K562 (cell line): ENCODE measurements at regions not wholly inside any gene's neighbourhood (a gene's known extent, or its start where the extent isn't known, plus 50 kb on each side); places are given as distances from the start of the nearest gene placed in this dataset.
A peak's percentile ranks its signal among the peaks of the same experiment; 100 is the strongest.

ENCODE experiments used
- ATAC-seq: fragments of 200-7000 bp; cut with Tn5 transposase; 3 replicates; pipeline ENCODE4 v1.9.1; 2020; ENCODE audit warnings: moderate library complexity
- BruUV-seq: library from RNA; stranded (reverse); fragments of 400-500 nt; replicated peaks from 2 replicates; lab custom pipeline; 2021; lab: Mats Ljungman, UMichigan
- CTCF ChIA-PET: fragments of 300-600 bp; formaldehyde crosslinking; extraction: SDS; loops from one replicate; lab custom pipeline; 2021; ENCODE audit warnings: low intra/inter-chr PET ratio; lab: Yijun Ruan, JAX
- POLR2A ChIA-PET: fragments of 300-600, 350-650 bp; sonication (Branson Sonifier 250); formaldehyde crosslinking; extraction: SDS; loops from one replicate; lab custom pipeline; 2021; ENCODE audit warnings: antibody characterized with exemption, inconsistent platforms; lab: Yijun Ruan, JAX
- DNase-seq, 4 experiments: peaks; one replicate each; pipeline versions ENCODE4 v3.0.0 to v3.0.0-alpha.2; 2011 to 2018; ENCODE audit warnings: low spot score in 3 of 4, mixed read lengths in 3 of 4; ENCODE audit errors: extremely low read depth in 1 of 4
- FAIRE-seq: peaks from 2 replicates; lab custom pipeline; 2011; peaks lifted over from hg19 to GRCh38; lab: Jason Lieb, UNC
- H2AFZ ChIP-seq: 2 replicates; pipeline ENCODE4 v1.6.0; 2011; ENCODE audit warnings: low read depth, low read length, control low read depth, inconsistent platforms
- H3K27ac ChIP-seq: fragments of 200-600 bp; 3 replicates; pipeline ENCODE4 v1.8.0; 2011; ENCODE audit warnings: low read depth, mild to moderate bottlenecking, control low read depth, inconsistent platforms, low read length, moderate library complexity, mixed read lengths; ENCODE audit errors: extremely low read depth
- H3K27me3 ChIP-seq, 2 experiments: fragments of 300-600 bp in 1 of 2; 2 replicates in 1 of 2; 3 replicates in 1 of 2; pipeline versions ENCODE4 v1.6.0 to v1.8.0; 2011; ENCODE audit warnings: inconsistent platforms in 2 of 2, low read length in 2 of 2, mild to moderate bottlenecking in 1 of 2, mixed read lengths in 1 of 2, moderate library complexity in 1 of 2; ENCODE audit not compliant: control insufficient read depth in 2 of 2, insufficient read depth in 2 of 2
- H3K36me3 ChIP-seq: fragments of 300-600 bp; 3 replicates; pipeline ENCODE4 v1.8.0; 2011; ENCODE audit warnings: mild to moderate bottlenecking, low read length, inconsistent platforms; ENCODE audit not compliant: control insufficient read depth, insufficient read depth
- H3K4me1 ChIP-seq, 2 experiments: fragments of 200-600 bp in 1 of 2; replicated peaks in 1 of 2; 2 replicates in 1 of 2; 3 replicates in 1 of 2; pipeline versions ENCODE4 v1.5.1 to v1.8.0; 2011; ENCODE audit warnings: inconsistent platforms in 2 of 2, low read length in 2 of 2, mild to moderate bottlenecking in 1 of 2, mixed read lengths in 1 of 2, moderate library complexity in 1 of 2; ENCODE audit not compliant: control insufficient read depth in 2 of 2, insufficient read depth in 2 of 2
- H3K4me2 ChIP-seq: 2 replicates; pipeline ENCODE4 v1.6.1; 2011; ENCODE audit warnings: low read length, control low read depth, inconsistent platforms, mixed read lengths; ENCODE audit not compliant: insufficient read depth
- H3K4me3 ChIP-seq: fragments of 200-600 bp; sonication (generic), shearing (Covaris generic); 2 replicates; pipeline ENCODE4 v1.5.1; 2016; ENCODE audit warnings: control low read depth, inconsistent platforms
- H3K79me2 ChIP-seq: fragments of 200-600 bp; 3 replicates; pipeline ENCODE4 v1.8.0; 2011; ENCODE audit warnings: low read length, inconsistent platforms; ENCODE audit not compliant: control insufficient read depth, insufficient read depth
- H3K9ac ChIP-seq, 2 experiments: 2 replicates each; pipeline versions ENCODE4 v1.6.0 to v1.6.1; 2011; ENCODE audit warnings: low read depth in 2 of 2, low read length in 2 of 2, control low read depth in 1 of 2, inconsistent platforms in 1 of 2, mild to moderate bottlenecking in 1 of 2, mixed read lengths in 1 of 2; ENCODE audit not compliant: insufficient read depth in 1 of 2
- H3K9me1 ChIP-seq: one replicate; pipeline ENCODE4 v1.6.0; 2011; ENCODE audit warnings: inconsistent platforms, mild to moderate bottlenecking, low read length, moderate library complexity; ENCODE audit not compliant: control insufficient read depth, insufficient read depth
- H3K9me3 ChIP-seq: replicated peaks from 2 replicates; pipeline ENCODE4 v1.5.1; 2011; ENCODE audit warnings: low read depth, low read length, inconsistent platforms; ENCODE audit not compliant: control insufficient read depth, insufficient read depth
- H4K20me1 ChIP-seq: replicated peaks from 2 replicates; pipeline ENCODE4 v1.6.1; 2011; ENCODE audit warnings: low read length, inconsistent platforms, mixed read lengths; ENCODE audit not compliant: control insufficient read depth, insufficient read depth
- ARNT ChIP-seq, 2 experiments: fragments of 450-650 bp; IDR thresholded peaks; 2 replicates each; pipeline ENCODE4 v1.6.1; 2016; ENCODE audit warnings: mild to moderate bottlenecking in 1 of 2
- BDP1 ChIP-seq: IDR thresholded peaks from 3 replicates; pipeline ENCODE4 v1.6.1; 2011; ENCODE audit not compliant: insufficient read length, insufficient read depth
- CBX8 ChIP-seq: fragments of 200-600 bp; sonication (generic); IDR thresholded peaks from 2 replicates; pipeline ENCODE4 v1.6.1; 2012; ENCODE audit warnings: borderline replicate concordance, mixed run types, low read depth, mild to moderate bottlenecking, moderate library complexity, mixed read lengths, low read length, control low read depth, inconsistent platforms; ENCODE audit not compliant: poor library complexity, severe bottlenecking; ENCODE audit errors: extremely low read depth
- DDX20 ChIP-seq: fragments of 450-650 bp; IDR thresholded peaks from 2 replicates; pipeline ENCODE4 v1.6.1; 2016; ENCODE audit warnings: missing genetic modification characterization, low read depth, mild to moderate bottlenecking, missing compliant biosample characterization, moderate library complexity
- HDAC2 ChIP-seq: fragments of 450-650 bp; IDR thresholded peaks from 2 replicates; pipeline ENCODE4 v1.6.1; 2016; ENCODE audit warnings: mild to moderate bottlenecking
- HLTF ChIP-seq: fragments of 450-650 bp; IDR thresholded peaks from 2 replicates; pipeline ENCODE4 v1.6.1; 2016
- KAT2B ChIP-seq: IDR thresholded peaks from one replicate; pipeline ENCODE4 v1.6.1; 2012; ENCODE audit warnings: low read depth, mild to moderate bottlenecking, control low read depth, inconsistent platforms, low read length, moderate library complexity
- MTA2 ChIP-seq: fragments of 450-650 bp; IDR thresholded peaks from 2 replicates; pipeline ENCODE4 v1.6.1; 2016; ENCODE audit warnings: low read depth
- NCOR1 ChIP-seq: fragments of 450-650 bp; IDR thresholded peaks from 2 replicates; pipeline ENCODE4 v1.6.1; 2016; ENCODE audit warnings: mild to moderate bottlenecking, moderate library complexity
- PTRF ChIP-seq: fragments of 450-650 bp; IDR thresholded peaks from 2 replicates; pipeline ENCODE4 v1.6.1; 2016; ENCODE audit warnings: mild to moderate bottlenecking, missing genetic modification characterization, missing compliant biosample characterization
- RBM25 ChIP-seq: fragments of 200-400 bp; formaldehyde crosslinking; IDR thresholded peaks from 2 replicates; pipeline ENCODE4 v1.6.1; 2018; ENCODE audit warnings: low read length, low read depth, moderate library complexity; ENCODE audit not compliant: severe bottlenecking
- ZNF384 ChIP-seq: IDR thresholded peaks from 2 replicates; pipeline ENCODE4 v1.6.1; 2012; ENCODE audit warnings: low read depth, low read length, improper control_type of control experiment
- ZNF551 ChIP-seq: fragments of 250-450 bp; sonication (Bioruptor Pico); IDR thresholded peaks from 2 replicates; pipeline ENCODE4 v1.5.0; 2021; ENCODE audit warnings: mild to moderate bottlenecking, moderate library complexity
- WGBS: fragments of 100-300 bp; shearing (Covaris generic); methylation state at CpG from one replicate; pipeline ENCODE4 v1.1.6; 2016; ENCODE audit warnings: low coverage, mixed read lengths; ENCODE audit not compliant: insufficient coverage; ENCODE audit errors: missing lambda C conversion rate; 5-methylcytosine and 5-hydroxymethylcytosine counted together
- in situ Hi-C: fragments of 300-500 bp; cut with MboI; formaldehyde crosslinking; loops from 4 replicates; pipeline ENCODE4 v1.15.0; 2018; ENCODE audit warnings: inconsistent platforms, mixed read lengths
- intact Hi-C: fragments of 100-400 bp; cut with micrococcal nuclease; formaldehyde crosslinking; loops from 2 replicates; pipeline ENCODE4 v1.14.2; 2022
- TF ChIP-seq, protein P1 (sequence below): sonication (generic); formaldehyde crosslinking; IDR thresholded peaks from 2 replicates; pipeline ENCODE4 v1.8.1; 2023; ENCODE audit warnings: mild to moderate bottlenecking, missing genetic modification reagents

DNA sequence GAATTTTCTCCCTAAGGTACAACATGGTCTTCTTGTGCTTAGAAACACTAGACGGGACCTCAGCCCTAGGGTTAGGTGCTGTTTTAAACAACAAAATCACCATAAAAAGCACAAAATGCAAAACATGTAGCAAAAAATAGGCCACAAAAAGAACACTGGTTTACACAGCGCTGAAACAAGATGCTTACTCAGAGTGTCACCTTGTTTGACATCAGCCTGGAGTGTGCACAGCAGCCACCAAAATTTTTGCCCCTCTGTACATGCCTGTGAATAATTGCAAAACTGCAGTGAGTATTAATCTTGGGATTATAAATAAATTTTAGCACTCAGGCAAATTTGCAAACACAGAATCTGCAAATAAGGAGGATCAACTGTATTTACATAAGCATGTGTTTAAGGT lies 110.1 kb downstream of the PLG start:
- H3K79me2 ChIP-seq: no peaks in the 10 kb centered on the region
- no peaks in the 10 kb centered on the region for H3K36me3 ChIP-seq
- no peaks in the 10 kb centered on the region for H3K27me3 ChIP-seq
- no peaks in the 10 kb centered on the region for H3K9me3 ChIP-seq
- whole genome bisulfite sequencing: 32% methylated on average over 2 of the region's 2 CpGs
- H3K4me1 ChIP-seq: no peaks in the 10 kb centered on the region
- intact Hi-C loops (no loop called here), in situ Hi-C loops (no loop called here)
- no peak for TF ChIP-seq ZNF384
- TF ChIP-seq PTRF: no peak
- TF ChIP-seq CBX8: no peak
- no peak for TF ChIP-seq KAT2B
- no peak for TF ChIP-seq HLTF
- TF ChIP-seq MTA2: no peak
- TF ChIP-seq DDX20 (tag): no peak
- no peak for TF ChIP-seq RBM25
- TF ChIP-seq ZNF551 (CRISPR knock-in tag): no peak
- no peak for TF ChIP-seq BDP1
- TF ChIP-seq, protein P1, sequence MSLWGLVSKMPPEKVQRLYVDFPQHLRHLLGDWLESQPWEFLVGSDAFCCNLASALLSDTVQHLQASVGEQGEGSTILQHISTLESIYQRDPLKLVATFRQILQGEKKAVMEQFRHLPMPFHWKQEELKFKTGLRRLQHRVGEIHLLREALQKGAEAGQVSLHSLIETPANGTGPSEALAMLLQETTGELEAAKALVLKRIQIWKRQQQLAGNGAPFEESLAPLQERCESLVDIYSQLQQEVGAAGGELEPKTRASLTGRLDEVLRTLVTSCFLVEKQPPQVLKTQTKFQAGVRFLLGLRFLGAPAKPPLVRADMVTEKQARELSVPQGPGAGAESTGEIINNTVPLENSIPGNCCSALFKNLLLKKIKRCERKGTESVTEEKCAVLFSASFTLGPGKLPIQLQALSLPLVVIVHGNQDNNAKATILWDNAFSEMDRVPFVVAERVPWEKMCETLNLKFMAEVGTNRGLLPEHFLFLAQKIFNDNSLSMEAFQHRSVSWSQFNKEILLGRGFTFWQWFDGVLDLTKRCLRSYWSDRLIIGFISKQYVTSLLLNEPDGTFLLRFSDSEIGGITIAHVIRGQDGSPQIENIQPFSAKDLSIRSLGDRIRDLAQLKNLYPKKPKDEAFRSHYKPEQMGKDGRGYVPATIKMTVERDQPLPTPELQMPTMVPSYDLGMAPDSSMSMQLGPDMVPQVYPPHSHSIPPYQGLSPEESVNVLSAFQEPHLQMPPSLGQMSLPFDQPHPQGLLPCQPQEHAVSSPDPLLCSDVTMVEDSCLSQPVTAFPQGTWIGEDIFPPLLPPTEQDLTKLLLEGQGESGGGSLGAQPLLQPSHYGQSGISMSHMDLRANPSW (CRISPR knock-in tag): no peak
- TF ChIP-seq NCOR1: no peak
- no peak for TF ChIP-seq HDAC2
- no peak for TF ChIP-seq ARNT (IDR thresholded peaks at IDR 0.05)
- ChIA-PET POLR2A (no interaction called here), CTCF (no interaction called here)
- H2AFZ ChIP-seq: no peak overlapping the region
- H3K9ac ChIP-seq: no peak overlapping the region
- ATAC-seq (peak; percentile 57; the same call in 2 of the 3 replicates), DNase-seq (no peak), FAIRE-seq (no peak)
- BruUV-seq: no TSS peak
- H4K20me1 ChIP-seq: no peaks in the 10 kb centered on the region
- no peak overlapping the region for H3K4me3 ChIP-seq
- no peaks in the 10 kb centered on the region for H3K9me1 ChIP-seq
- no peak overlapping the region for H3K4me2 ChIP-seq
- no peak overlapping the region for H3K27ac ChIP-seq
